Dendritic cell treated with granulocyte-macrophage colony-stimulating factor and Interleukin-4, amounts not matched to agents 40 ng/mL and 50 ng/mL, for 4 days (primary cell): ENCODE measurements at regions not wholly inside any gene's neighbourhood (a gene's known extent, or its start where the extent isn't known, plus 50 kb on each side); places are given as distances from the start of the nearest gene placed in this dataset.
"Not testable (repeated sequence)": the region's sequence is repeated elsewhere in the genome, so short reads cannot be mapped to it uniquely, and the experiment has no call there.

Source experiments
- H3K27ac Mint-ChIP-seq: one replicate; pipeline ENCODE4 v1.8.0; 2022; ENCODE audit warnings: mild to moderate bottlenecking, mixed read lengths
- H3K27me3 Mint-ChIP-seq: one replicate; pipeline ENCODE4 v1.8.0; 2022; ENCODE audit warnings: mild to moderate bottlenecking, mixed read lengths
- H3K36me3 Mint-ChIP-seq: one replicate; pipeline ENCODE4 v1.8.0; 2022; ENCODE audit warnings: low read depth, mixed read lengths
- H3K4me1 Mint-ChIP-seq: one replicate; pipeline ENCODE4 v1.8.0; 2022; ENCODE audit warnings: low read depth, mixed read lengths
- H3K4me3 Mint-ChIP-seq: one replicate; pipeline ENCODE4 v1.8.0; 2022; ENCODE audit warnings: mild to moderate bottlenecking, moderate library complexity, mixed read lengths
- H3K9me3 Mint-ChIP-seq: one replicate; pipeline ENCODE4 v1.8.0; 2022; ENCODE audit warnings: mixed read lengths
- intact Hi-C: fragments of 100-400 bp; cut with micrococcal nuclease; formaldehyde crosslinking; loops from one replicate; pipeline ENCODE4 v1.15.0; 2022

DNA sequence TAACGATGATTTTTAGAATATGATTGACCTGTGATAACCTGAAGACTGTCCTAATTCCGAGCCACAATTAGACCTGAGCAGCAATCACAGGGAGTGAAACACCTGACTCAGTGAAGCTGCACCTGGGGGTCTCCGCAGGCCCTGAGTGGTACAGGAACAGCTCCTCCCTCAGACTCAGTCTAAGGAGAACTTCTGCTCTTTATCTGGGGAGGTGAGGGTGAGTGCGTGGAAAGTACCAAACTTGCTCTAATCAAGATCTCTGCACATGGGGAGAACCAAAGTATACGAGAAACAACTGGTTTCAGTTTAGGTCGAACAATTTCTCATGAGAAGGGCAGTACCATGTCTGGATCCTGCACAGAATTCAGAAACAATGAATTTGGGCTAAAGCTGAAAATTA, 555.3 kb downstream of the TMEM121 start:
- intact Hi-C loops, H3K27ac Mint-ChIP-seq, H3K9me3 Mint-ChIP-seq, H3K36me3 Mint-ChIP-seq, H3K27me3 Mint-ChIP-seq, H3K4me1 Mint-ChIP-seq, H3K4me3 Mint-ChIP-seq: not testable (repeated sequence)

DNA sequence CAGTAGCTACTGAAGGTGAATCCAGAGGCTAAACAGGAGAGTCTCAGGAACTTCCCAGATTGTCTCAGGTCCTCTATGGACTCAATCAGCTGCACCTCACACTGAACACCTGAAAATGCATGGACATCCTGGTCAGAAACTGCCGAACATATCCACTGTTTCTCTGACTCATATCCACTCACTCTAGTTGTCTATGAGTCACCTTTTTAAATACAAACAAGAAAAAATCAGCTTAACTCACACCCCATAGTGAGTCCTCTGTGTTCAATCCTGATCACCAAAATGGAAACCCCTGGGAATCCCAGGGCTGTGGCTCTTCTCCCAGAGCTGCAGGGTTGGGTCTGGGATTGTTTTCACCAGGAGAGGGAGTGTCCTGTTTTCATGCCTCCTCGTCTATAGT, 556.7 kb downstream of the TMEM121 start:
- Mint-ChIP-seq H3K36me3 (no peaks in the 10 kb centered on the region), H3K27ac (no peak overlapping the region), H3K4me1 (no peaks in the 10 kb centered on the region), H3K9me3 (no peaks in the 10 kb centered on the region), H3K4me3 (no peak overlapping the region), H3K27me3 (no peaks in the 10 kb centered on the region)
- intact Hi-C loops: no loop called here

DNA sequence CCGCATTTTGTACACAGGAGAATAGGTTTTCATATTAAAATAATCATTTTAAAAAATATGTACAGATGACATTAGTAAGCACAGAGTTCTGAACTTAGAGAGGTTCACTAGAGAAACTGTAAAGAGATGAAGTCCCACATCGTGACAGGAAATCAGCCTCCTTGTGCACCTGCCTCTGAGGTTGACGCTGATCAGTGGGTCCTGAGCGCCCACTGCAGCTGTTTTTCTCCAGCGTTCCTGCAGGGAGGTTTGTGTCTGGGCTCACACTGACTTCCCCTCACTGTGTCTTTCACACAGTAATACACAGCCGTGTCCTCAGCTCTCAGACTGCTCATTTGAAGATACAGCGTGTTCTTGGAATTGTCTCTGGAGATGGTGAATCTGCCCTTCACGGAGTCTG, 561.5 kb downstream of the TMEM121 start:
- intact Hi-C loops: no loop called here

DNA sequence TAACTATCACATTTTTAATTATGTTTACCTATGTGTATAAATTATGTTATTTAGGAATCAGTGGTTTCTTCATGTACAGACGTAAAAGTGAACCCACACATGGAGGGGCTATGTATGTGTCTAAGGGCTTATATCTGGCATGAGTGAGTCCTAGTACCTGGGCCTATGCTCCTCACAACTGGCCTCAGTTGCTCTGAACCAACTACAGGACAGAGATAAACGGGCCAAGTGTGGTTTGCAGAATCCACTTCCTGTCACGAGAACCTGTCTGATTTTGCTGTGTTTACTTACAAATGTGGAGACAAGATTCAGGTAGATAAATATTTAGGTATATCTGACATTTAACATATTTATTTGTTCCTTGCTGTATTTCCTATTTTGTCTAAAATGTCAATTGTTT, 562.5 kb downstream of the TMEM121 start:
- H3K27ac Mint-ChIP-seq, intact Hi-C loops, H3K4me1 Mint-ChIP-seq, H3K9me3 Mint-ChIP-seq, H3K36me3 Mint-ChIP-seq, H3K27me3 Mint-ChIP-seq, H3K4me3 Mint-ChIP-seq: not testable (repeated sequence)

More for the DNA sequence above, 561.5 kb downstream of the TMEM121 start:
- Mint-ChIP-seq H3K27ac (no peak overlapping the region), H3K27me3 (no peaks in the 10 kb centered on the region), H3K4me3 (no peak overlapping the region), H3K9me3 (no peaks in the 10 kb centered on the region), H3K4me1 (no peaks in the 10 kb centered on the region), H3K36me3 (no peaks in the 10 kb centered on the region)

DNA sequence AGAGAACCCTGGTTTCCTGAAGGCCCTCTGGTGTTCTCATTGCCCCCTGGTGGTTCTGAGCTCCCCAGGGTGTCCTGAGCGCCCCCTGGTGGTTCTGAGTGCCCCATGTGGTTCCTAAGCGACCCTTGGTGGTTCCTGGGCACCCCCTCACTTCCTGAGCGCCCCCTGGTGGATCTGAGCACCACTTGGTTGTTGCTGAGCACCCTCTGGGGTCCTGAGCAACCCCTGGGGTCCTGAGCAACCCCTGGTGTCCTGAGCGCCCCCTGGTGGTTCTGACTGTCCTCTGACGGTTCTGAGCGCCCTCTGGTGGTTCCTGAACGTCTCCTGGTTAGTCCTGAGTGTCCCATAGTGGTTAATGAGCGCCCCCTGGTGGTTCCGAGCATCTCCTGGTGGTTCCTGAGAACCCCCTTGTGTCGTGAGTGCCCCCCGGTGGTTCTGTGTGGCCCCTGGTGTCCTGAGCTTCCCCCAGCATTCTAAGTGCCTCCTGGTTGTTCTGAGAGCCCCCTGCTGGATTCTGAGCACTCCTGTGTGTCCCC, 568.3 kb downstream of the TMEM121 start:
- Mint-ChIP-seq H3K9me3 (no peaks in the 10 kb centered on the region), H3K4me3 (no peak overlapping the region)
- intact Hi-C loops: no loop called here

DNA sequence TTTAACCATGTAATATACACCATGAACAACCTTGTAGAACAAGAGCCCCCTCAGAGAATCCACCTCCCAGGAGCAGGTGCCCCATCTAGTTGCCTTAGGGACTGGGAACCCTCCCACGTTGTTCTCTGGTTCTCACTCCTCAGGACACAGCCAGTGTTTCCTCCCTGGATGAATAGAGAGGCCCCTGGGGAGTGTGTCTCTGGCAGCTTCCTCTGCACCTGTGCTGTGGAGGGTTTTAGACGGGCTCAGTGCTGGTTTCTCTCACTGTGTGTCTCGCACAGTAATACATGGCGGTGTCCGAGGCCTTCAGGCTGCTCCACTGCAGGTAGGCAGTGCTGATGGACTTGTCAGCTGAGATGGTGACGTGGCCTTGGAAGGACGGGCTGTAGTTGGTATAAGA, 581.3 kb downstream of the TMEM121 start:
- H3K36me3 Mint-ChIP-seq: no peaks in the 10 kb centered on the region
- no peak overlapping the region for H3K4me3 Mint-ChIP-seq
- H3K9me3 Mint-ChIP-seq: no peaks in the 10 kb centered on the region
- no peaks in the 10 kb centered on the region for H3K4me1 Mint-ChIP-seq
- no peaks in the 10 kb centered on the region for H3K27me3 Mint-ChIP-seq
- intact Hi-C loops: no loop called here
- H3K27ac Mint-ChIP-seq: no peak overlapping the region

More for the DNA sequence above, 568.3 kb downstream of the TMEM121 start:
- Mint-ChIP-seq H3K27ac (no peak overlapping the region), H3K36me3 (no peaks in the 10 kb centered on the region), H3K27me3 (no peaks in the 10 kb centered on the region), H3K4me1 (no peaks in the 10 kb centered on the region)

DNA sequence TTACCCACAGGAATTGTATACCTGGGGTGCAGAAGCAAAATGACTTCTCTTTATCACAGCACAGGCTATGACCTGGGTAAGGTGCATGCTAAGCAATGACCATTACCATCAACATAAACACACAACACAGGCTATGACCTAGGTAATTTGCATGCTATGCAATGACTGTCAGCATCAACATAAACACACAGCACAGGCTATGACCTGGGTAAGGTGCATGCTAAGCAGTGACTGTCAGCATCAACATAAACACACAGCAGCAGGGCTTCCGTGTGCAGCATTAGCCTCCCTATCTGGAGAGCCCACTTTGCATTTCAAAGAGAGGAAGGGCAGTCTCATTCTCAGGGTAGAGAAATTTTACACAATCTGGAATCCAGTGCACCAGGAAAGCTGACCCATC, 583.0 kb downstream of the TMEM121 start:
- intact Hi-C loops: no loop called here
- H3K4me3 Mint-ChIP-seq: no peak overlapping the region
- H3K9me3 Mint-ChIP-seq: no peaks in the 10 kb centered on the region
- H3K4me1 Mint-ChIP-seq: no peaks in the 10 kb centered on the region
- H3K27me3 Mint-ChIP-seq: no peaks in the 10 kb centered on the region
- no peak overlapping the region for H3K27ac Mint-ChIP-seq
- no peaks in the 10 kb centered on the region for H3K36me3 Mint-ChIP-seq

DNA sequence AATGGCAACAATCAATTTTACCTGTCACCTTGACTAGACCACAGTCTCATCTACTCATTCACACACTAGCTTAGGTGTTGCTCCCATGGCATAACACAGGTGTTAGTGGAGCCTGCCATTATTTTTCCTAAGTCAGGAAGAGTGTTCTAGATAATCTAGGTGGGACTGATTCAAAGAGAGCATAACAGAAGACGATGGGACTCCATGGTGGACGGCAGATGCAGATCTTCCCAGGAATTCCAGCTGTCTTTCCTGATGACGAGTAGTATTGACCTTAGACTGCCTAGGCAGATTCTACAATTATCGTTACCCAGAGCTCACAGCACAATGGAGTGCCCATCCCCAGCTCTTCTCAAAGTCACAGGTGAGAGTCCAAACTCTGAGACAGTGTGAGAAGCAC, 589.0 kb downstream of the TMEM121 start:
- intact Hi-C loops: no loop called here
- peaks cover 14% of the 10 kb centered on the region for H3K27me3 Mint-ChIP-seq

DNA sequence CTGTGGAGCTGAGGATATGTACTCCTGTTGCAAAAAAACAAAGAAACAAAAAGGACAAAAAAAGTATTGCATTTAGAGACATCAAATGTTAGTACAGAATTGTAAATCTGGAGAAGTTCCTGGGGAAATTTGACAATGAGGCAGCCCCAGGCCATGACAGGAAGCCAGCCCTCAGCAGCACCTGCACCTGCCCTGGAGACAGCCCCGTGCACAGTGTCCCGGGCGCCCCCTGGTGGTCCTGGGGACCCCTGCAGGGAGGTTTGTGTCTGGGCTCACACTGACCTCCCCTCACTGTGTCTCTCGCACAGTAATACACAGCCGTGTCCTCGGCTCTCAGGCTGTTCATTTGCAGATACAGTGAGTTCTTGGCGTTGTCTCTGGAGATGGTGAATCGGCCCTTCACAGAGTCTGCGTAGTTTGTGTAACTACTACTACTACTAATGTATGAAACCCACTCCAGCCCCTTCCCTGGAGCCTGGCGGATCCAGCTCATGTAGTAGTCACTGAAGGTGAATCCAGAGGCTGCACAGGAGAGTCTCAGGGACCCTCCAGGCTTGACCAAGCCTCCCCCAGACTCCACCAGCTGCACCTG, 590.1 kb downstream of the TMEM121 start:
- H3K27me3 Mint-ChIP-seq: peaks cover 14% of the 10 kb centered on the region
- H3K27ac Mint-ChIP-seq, H3K36me3 Mint-ChIP-seq, intact Hi-C loops, H3K9me3 Mint-ChIP-seq, H3K4me3 Mint-ChIP-seq: not testable (repeated sequence)
- H3K4me1 Mint-ChIP-seq: peaks cover 13% of the 10 kb centered on the region

More for the DNA sequence above, 589.0 kb downstream of the TMEM121 start:
- Mint-ChIP-seq H3K4me3 (no peak overlapping the region), H3K27ac (no peak overlapping the region), H3K36me3 (no peaks in the 10 kb centered on the region), H3K4me1 (peaks cover 11% of the 10 kb centered on the region), H3K9me3 (no peaks in the 10 kb centered on the region)

DNA sequence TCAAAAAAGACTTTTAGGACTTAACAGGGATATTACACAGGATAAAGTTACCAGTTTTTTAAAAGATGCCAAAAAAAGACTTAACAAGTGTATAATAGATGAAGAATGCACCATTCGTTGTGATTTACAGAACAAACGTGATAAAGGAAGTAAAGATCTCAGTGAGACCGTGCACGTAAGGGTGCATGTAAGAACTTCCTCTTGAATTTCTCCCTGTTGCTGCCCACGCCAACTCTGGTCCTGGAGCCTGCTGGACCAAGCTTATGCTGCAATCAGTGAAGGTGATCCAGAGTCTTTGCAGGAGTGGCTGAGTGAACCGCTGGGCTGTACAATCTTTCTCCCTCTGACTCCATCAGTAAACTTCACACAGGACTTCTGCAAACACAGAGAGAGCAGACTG, 593.7 kb downstream of the TMEM121 start:
- intact Hi-C loops: no loop called here
- Mint-ChIP-seq H3K9me3 (no peaks in the 10 kb centered on the region), H3K27ac (no peak overlapping the region), H3K4me1 (peaks cover 13% of the 10 kb centered on the region), H3K36me3 (no peaks in the 10 kb centered on the region), H3K27me3 (peaks cover 14% of the 10 kb centered on the region), H3K4me3 (no peak overlapping the region)

DNA sequence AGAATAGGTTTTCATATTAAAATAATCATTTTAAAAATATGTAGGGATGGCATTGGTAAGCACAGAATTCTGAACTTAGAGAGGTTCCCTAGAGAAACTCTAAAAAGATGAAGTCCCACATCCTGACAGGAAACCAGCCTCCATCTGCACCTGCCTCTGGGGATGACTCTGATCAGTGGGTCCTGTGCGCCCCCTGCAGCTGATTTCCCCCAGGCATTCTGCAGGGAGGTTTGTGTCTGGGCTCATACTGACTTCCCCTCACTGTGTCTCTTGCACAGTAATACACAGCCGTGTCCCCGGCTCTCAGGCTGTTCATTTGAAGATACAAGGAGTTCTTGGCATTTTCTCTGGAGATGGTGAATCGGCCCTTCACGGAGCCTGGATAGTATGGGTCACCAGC, 602.9 kb downstream of the TMEM121 start:
- Mint-ChIP-seq H3K27ac (no peak overlapping the region), H3K36me3 (no peaks in the 10 kb centered on the region), H3K4me3 (no peak overlapping the region), H3K9me3 (no peaks in the 10 kb centered on the region), H3K4me1 (no peaks in the 10 kb centered on the region), H3K27me3 (peaks cover 2% of the 10 kb centered on the region)
- intact Hi-C loops: no loop called here

DNA sequence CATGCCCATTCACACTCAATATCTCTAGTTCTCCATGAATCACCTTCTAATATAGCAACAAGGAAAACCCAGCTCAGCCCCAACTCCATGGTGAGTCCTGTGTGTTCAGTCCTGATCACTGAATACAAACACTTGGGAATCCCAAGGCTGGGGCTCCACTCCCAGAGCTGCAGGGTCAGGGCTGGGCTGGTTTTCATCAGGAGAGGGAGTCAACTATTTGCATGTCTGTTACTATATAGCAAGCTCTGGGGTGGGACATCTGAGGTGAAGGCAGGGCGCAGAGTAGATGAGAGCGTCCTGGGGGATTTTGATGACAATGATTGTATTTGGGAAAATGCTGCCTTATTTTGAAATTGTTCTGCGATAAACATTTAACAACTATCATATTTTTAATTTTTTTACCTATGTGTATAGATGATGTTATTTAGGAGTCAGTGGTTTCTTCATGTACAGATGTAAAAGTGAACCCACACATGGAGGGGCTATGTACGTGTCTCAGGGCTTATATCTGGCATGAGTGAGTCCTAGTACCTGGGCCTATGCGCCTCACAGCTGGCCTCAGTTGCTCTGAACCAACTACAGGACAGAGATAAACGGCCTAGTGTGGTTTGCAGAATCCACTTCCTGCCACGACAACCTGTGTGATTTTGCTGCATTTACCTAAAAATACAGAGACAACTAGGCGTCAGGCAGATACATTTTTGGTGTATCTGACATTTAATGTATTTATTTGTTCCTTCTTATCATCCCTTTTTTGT, 603.7 kb downstream of the TMEM121 start:
- H3K27me3 Mint-ChIP-seq, H3K9me3 Mint-ChIP-seq, H3K36me3 Mint-ChIP-seq, H3K27ac Mint-ChIP-seq, H3K4me1 Mint-ChIP-seq, H3K4me3 Mint-ChIP-seq, intact Hi-C loops: not testable (repeated sequence)

DNA sequence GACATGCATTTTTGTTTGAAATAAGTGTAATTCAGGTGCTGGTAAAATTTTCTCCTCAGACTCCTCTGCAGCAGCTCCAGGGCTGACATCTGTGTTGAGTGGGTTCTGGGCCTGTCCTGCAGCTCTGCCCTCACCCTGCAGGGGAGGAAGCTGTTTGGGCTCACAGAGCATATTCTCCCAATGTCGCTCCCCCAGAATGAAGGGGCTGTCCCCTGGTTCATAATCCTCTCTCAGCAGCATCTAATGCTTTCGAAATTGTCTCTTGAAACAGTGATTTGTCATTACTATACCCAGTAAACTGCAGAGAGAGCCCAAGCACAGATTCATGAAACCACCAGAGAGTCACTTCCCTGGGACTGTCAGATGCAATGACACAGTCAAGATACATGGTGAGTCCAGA, 606.7 kb downstream of the TMEM121 start:
- H3K27me3 Mint-ChIP-seq, intact Hi-C loops, H3K9me3 Mint-ChIP-seq: not testable (repeated sequence)

DNA sequence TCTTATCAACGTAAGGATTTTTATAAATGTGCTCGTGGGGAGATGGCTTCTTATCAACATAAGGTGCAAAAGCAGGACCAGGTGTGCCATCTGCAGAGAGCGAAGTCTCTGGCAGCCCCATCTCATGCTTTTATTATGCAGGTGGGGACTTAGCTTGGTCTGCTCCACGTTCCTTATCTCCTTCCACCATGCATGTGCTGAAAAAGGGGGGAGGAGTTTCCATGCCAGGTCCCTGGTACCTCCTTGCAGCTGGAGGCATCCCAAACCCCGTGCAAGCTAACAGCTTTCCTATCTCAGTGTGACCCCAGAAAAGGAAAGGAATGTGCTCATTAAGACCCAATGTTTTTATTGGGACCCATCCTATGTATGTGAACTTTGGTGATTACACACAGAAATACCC, 608.5 kb downstream of the TMEM121 start:
- intact Hi-C loops: no loop called here
- no peak overlapping the region for H3K27ac Mint-ChIP-seq

More for the DNA sequence above, 606.7 kb downstream of the TMEM121 start:
- H3K4me3 Mint-ChIP-seq, H3K36me3 Mint-ChIP-seq, H3K4me1 Mint-ChIP-seq, H3K27ac Mint-ChIP-seq: not testable (repeated sequence)

More for the DNA sequence above, 608.5 kb downstream of the TMEM121 start:
- H3K4me1 Mint-ChIP-seq: no peaks in the 10 kb centered on the region
- no peaks in the 10 kb centered on the region for H3K9me3 Mint-ChIP-seq
- H3K27me3 Mint-ChIP-seq: peaks cover under 1% of the 10 kb centered on the region
- no peaks in the 10 kb centered on the region for H3K36me3 Mint-ChIP-seq
- H3K4me3 Mint-ChIP-seq: no peak overlapping the region
